Inflammatory macrophage treated with lipopolysaccharide for 4 hours (primary cell): ENCODE measurements at regions not wholly inside any gene's neighbourhood (a gene's known extent, or its start where the extent isn't known, plus 50 kb on each side); places are given as distances from the start of the nearest gene placed in this dataset.
"Not testable (repeated sequence)": the region's sequence is repeated elsewhere in the genome, so short reads cannot be mapped to it uniquely, and the experiment has no call there.

Source experiments
- DNase-seq: peaks from one replicate; pipeline ENCODE4 v3.0.0-alpha.2; 2020

- DNase-seq = no peak
These were observed 380.7 kb upstream of the GOT2 start for GRCh38 chr16:59114790-59115189.

GRCh38 chr16:59113004-59113670 lies 379.0 kb upstream of the GOT2 start:
- no peak for DNase-seq

- DNase-seq = no peak
These were observed 377.2 kb upstream of the GOT2 start for GRCh38 chr16:59111280-59111679.

GRCh38 chr16:59108374-59108773 lies 374.3 kb upstream of the GOT2 start:
- no peak for DNase-seq

- DNase-seq = not testable (repeated sequence)
These were observed 362.6 kb upstream of the GOT2 start for GRCh38 chr16:59096682-59097081.

GRCh38 chr16:59090541-59090940 lies 356.4 kb upstream of the GOT2 start:
- no peak for DNase-seq

GRCh38 chr16:59088431-59088830 lies 354.3 kb upstream of the GOT2 start:
- DNase-seq = no peak

- DNase-seq = no peak
These were observed 353.5 kb upstream of the GOT2 start for GRCh38 chr16:59087641-59088040.

- DNase-seq = peak; percentile 39
These were observed 333.1 kb upstream of the GOT2 start for GRCh38 chr16:59067205-59067604.

- DNase-seq = no peak
These were observed 326.1 kb upstream of the GOT2 start for GRCh38 chr16:59060207-59060606.

- peak; percentile 64 for DNase-seq
These were observed 324.1 kb upstream of the GOT2 start for GRCh38 chr16:59058250-59058649.

- no peak for DNase-seq
These were observed 319.8 kb upstream of the GOT2 start for GRCh38 chr16:59053911-59054310.

GRCh38 chr16:59052231-59052630 lies 318.1 kb upstream of the GOT2 start:
- no peak for DNase-seq

GRCh38 chr16:59048876-59049275 lies 314.8 kb upstream of the GOT2 start:
- DNase-seq = no peak

- no peak for DNase-seq
These were observed 313.0 kb upstream of the GOT2 start for GRCh38 chr16:59047114-59047513.

GRCh38 chr16:59046335-59046734 lies 312.2 kb upstream of the GOT2 start:
- DNase-seq = no peak

- DNase-seq = no peak
These were observed 311.4 kb upstream of the GOT2 start for GRCh38 chr16:59045501-59045900.

- no peak for DNase-seq
These were observed 310.5 kb upstream of the GOT2 start for GRCh38 chr16:59044616-59045015.

GRCh38 chr16:59042301-59042700 lies 308.2 kb upstream of the GOT2 start:
- peak; percentile 39 for DNase-seq

GRCh38 chr16:59039066-59039720 lies 305.1 kb upstream of the GOT2 start:
- peak; percentile 45 for DNase-seq

- no peak for DNase-seq
These were observed 296.9 kb upstream of the GOT2 start for GRCh38 chr16:59030923-59031485.

- DNase-seq = no peak
These were observed 287.6 kb upstream of the GOT2 start for GRCh38 chr16:59021751-59022150.

- DNase-seq = no peak
These were observed 279.8 kb upstream of the GOT2 start for GRCh38 chr16:59013930-59014329.

GRCh38 chr16:58999762-59000161 lies 265.6 kb upstream of the GOT2 start:
- DNase-seq = no peak

- DNase-seq = not testable (repeated sequence)
These were observed 258.6 kb upstream of the GOT2 start for GRCh38 chr16:58992755-58993154.
